ENCODE measurements at regions not wholly inside any gene's neighbourhood (a gene's known extent, or its start where the extent isn't known, plus 50 kb on each side); places are given as distances from the start of the nearest gene placed in this dataset.

DNA sequence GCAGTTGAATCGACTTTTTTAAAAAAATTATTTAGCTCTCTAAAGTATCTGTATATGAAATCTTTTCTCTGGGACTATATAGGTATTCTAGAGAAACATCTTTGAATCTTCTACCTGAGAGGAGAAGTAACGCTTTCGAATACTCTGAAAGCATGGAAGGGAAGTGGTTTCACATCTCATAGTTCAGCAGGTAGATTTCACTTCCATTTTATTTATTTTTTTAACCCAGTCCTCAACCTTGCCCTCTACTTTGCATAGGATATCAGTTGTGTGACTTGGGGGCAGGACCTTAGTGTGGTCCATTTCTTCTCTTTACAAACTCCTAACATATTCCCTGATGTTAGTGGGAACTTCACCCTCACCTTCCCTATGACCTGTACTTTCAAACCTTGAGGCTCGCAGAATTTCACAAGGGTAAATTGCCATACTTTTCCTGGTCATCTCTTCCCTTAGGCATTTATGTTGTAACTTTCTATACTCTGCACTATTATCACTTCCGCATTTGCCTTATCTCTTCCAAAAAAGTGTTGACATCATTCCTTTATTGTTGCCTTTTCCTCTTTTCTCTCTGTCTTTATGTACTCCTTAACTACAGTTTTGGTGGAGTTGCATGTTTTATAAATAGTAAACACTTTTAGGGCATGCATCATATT lies 1208.5 kb upstream of the ADGRL4 start:
- Histone ChIP-seq H3K9me3 (replicated peaks in 1 of 3) (no peaks in the 10 kb centered on the region), H3K4me3 (no peak overlapping the region), H3K27ac (no peak overlapping the region), H3K27me3 (no peaks in the 10 kb centered on the region), H3K36me3 (replicated peaks in 1 of 2) (no peaks in the 10 kb centered on the region), H3K4me1 (replicated peaks in 1 of 2) (no peaks in the 10 kb centered on the region)
- WGBS, 4 donors: 84 to 86% (median 86%) methylated on average over 5 of the region's 5 CpGs
- TF ChIP-seq CTCF (IDR thresholded peaks at IDR 0.05) (no peak), POLR2A (IDR thresholded peaks at IDR 0.05) (no peak)
- DNase-seq: no peak
- intact Hi-C loops (cut with DNase I): no loop called here

DNA sequence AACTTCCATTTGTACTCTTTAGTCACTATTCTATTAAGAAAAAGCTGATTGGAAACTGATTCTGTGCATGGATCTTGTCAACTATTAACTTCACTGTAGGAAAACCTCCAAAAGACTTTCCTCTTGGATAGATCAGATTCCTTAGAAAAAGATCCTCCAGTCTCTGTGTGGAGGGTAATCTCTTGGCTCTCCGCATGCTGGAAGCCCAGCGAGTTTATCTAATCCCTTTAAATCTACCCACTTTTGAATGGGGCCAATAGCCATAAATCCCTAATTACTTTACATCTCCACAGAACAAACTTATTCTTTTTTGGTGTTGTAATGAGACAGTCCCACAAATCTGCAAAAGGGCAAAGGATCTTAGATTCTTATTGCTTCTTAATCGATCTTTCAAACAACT lies 1206.4 kb upstream of the ADGRL4 start:
- intact Hi-C loops (cut with DNase I): no loop called here
- WGBS, 4 donors: 83 to 92% (median 88%) methylated on average over 3 of the region's 3 CpGs
- no peak for TF ChIP-seq POLR2A (IDR thresholded peaks at IDR 0.05)
- TF ChIP-seq CTCF (IDR thresholded peaks at IDR 0.05): no peak
- Histone ChIP-seq H3K36me3 (replicated peaks in 1 of 2) (no peaks in the 10 kb centered on the region), H3K4me1 (replicated peaks in 1 of 2) (no peaks in the 10 kb centered on the region), H3K9me3 (replicated peaks in 1 of 3) (no peaks in the 10 kb centered on the region), H3K27ac (no peak overlapping the region), H3K27me3 (no peaks in the 10 kb centered on the region), H3K4me3 (no peak overlapping the region)
- no peak for DNase-seq

DNA sequence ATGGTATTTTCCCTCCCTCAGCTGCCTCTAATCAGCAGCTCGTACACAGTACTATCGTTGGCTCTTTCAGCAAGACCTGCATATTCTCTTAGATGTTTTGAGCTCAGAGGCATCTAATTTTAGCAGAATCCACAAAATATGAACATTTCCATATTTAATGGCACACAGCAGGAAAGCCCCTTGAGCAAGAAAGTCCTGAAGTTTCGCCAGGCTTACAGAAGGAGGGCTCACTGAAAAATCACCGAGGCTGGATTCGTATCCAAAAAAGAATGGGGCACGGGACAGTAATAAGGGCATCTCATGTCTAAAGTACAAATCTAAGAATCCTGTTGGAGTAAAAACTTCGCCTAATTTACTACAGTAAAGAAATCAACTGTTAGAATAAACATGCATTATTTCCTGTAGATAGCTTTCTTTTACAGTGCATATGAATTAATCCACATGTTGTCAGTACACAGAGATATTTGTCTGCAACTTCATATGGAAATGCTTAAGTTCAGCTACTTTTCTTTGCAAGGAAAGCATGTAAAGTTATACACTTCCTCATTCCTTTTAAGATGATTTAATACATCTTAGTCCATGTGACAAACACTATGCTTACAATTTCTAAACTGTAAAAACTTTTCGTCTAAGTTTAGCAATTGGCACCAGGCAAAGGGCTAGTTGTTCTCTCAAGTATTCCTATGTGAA lies 1205.3 kb upstream of the ADGRL4 start:
- TF ChIP-seq CTCF (IDR thresholded peaks at IDR 0.05) (no peak), POLR2A (IDR thresholded peaks at IDR 0.05) (no peak)
- 70 to 80% (median 78%) methylated on average over 8 of the region's 8 CpGs for WGBS, 4 donors
- Histone ChIP-seq H3K36me3 (replicated peaks in 1 of 2) (no peaks in the 10 kb centered on the region), H3K4me3 (no peak overlapping the region), H3K4me1 (replicated peaks in 1 of 2) (no peaks in the 10 kb centered on the region), H3K27me3 (no peaks in the 10 kb centered on the region), H3K9me3 (replicated peaks in 1 of 3) (no peaks in the 10 kb centered on the region), H3K27ac (no peak overlapping the region)
- intact Hi-C loops (cut with DNase I): no loop called here
- no peak for DNase-seq

DNA sequence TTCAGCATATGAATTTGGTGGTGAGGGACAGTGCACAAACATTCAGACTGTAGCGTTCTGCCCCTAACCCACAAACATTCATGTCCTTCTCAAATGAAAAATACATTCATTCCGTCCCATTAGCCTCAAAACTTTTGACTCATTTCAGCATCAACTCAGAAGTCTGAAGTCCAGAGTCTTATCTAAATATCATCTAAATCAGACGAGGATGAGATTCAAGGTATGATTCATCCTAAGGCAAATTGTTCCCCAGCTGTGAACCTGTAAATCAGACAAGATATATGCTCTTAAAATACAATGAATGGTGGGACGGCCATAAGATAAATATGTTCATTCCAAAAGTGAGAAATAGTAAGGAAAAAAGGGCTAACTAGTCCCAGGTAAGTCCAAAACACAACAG lies 1195.6 kb upstream of the ADGRL4 start:
- 69 to 73% (median 71%) methylated on average over 4 of the region's 4 CpGs for WGBS, 4 donors
- H3K9me3 ChIP-seq (replicated peaks in 1 of 3): no peaks in the 10 kb centered on the region
- no peak overlapping the region for H3K4me3 ChIP-seq
- H3K27ac ChIP-seq: no peak overlapping the region
- no peaks in the 10 kb centered on the region for H3K4me1 ChIP-seq (replicated peaks in 1 of 2)
- H3K36me3 ChIP-seq (replicated peaks in 1 of 2): no peaks in the 10 kb centered on the region
- no peaks in the 10 kb centered on the region for H3K27me3 ChIP-seq
- TF ChIP-seq POLR2A (IDR thresholded peaks at IDR 0.05): no peak
- TF ChIP-seq CTCF (IDR thresholded peaks at IDR 0.05): no peak
- no peak for DNase-seq
- intact Hi-C loops (cut with DNase I): no loop called here

Data from adrenal gland (tissue), 9 donors.